ENCODE measurements at regions not wholly inside any gene's neighbourhood (a gene's known extent, or its start where the extent isn't known, plus 50 kb on each side); places are given as distances from the start of the nearest gene placed in this dataset.
"Not testable (repeated sequence)": the region's sequence is repeated elsewhere in the genome, so short reads cannot be mapped to it uniquely, and the experiment has no call there.

- H3K9me3 Mint-ChIP-seq, result peaks cover 53 to 55% of the 10 kb centered on the region in 2 experiments
- Histone ChIP-seq H4K20me1 (ENCODE audit: control insufficient read depth, insufficient read depth, insufficient read length) (no peaks in the 10 kb centered on the region), H3K18ac (ENCODE audit: insufficient read length, low read depth, low read length) (no peak overlapping the region), H3K79me1 (ENCODE audit: insufficient read depth, low read depth, low read length, poor library complexity, severe bottlenecking) (no peaks in the 10 kb centered on the region), H2AFZ (ENCODE audit: low read length) (no peak overlapping the region), H3K4me1 (ENCODE audit: insufficient read depth, low read length) (no peaks in the 10 kb centered on the region), H3K56ac (ENCODE audit: insufficient read length, low read depth, low read length) (no peak overlapping the region), H3K27me3 (ENCODE audit: insufficient read depth, low read length) (no peaks in the 10 kb centered on the region), H4K5ac (ENCODE audit: insufficient read length, low read depth, low read length) (no peak overlapping the region), H2BK5ac (ENCODE audit: insufficient read length, low read length) (no peak overlapping the region), H4K91ac (ENCODE audit: insufficient read length, low read depth, low read length) (no peak overlapping the region), H3K79me2 (ENCODE audit: insufficient read depth, low read length) (no peaks in the 10 kb centered on the region), H3K9ac (ENCODE audit: extremely low read depth, insufficient read length, low read length) (no peak overlapping the region), H2BK15ac (ENCODE audit: low read depth, low read length) (no peak overlapping the region), H2BK120ac (ENCODE audit: low read depth, low read length, poor library complexity, severe bottlenecking) (no peak overlapping the region), H3K27ac (ENCODE audit: insufficient read length, low read depth, low read length) (no peak overlapping the region), H4K8ac (replicated peaks; ENCODE audit: insufficient read length, low read depth, low read length) (no peak overlapping the region), H3K4ac (ENCODE audit: low read depth, low read length) (no peak overlapping the region), H2BK20ac (ENCODE audit: low read depth, low read length, poor library complexity, severe bottlenecking) (no peak overlapping the region), H3K23ac (ENCODE audit: insufficient read length, low read depth, low read length) (no peak overlapping the region), H2AK5ac (ENCODE audit: insufficient read length, low read length) (no peak overlapping the region), H3K9me3 (ENCODE audit: control insufficient read depth, low read depth, low read length) (peaks cover 21% of the 10 kb centered on the region), H2BK12ac (ENCODE audit: insufficient read length, low read depth, low read length) (no peak overlapping the region), H3K14ac (ENCODE audit: insufficient read depth, low read length) (no peak overlapping the region), H3K4me2 (ENCODE audit: insufficient read depth, insufficient read length, low read length) (no peak overlapping the region), H3K23me2 (ENCODE audit: insufficient read length, low read depth, low read length, poor library complexity, severe bottlenecking) (no peaks in the 10 kb centered on the region), H3T11ph (ENCODE audit: low read length) (no peak overlapping the region)
- peaks cover 18 to 61% (median 29%) of the 10 kb centered on the region in 3 experiments for H3K36me3 Mint-ChIP-seq (ENCODE audit: insufficient read depth in 1 of 3, low read depth in 3 of 3)
- H3K4me3 Mint-ChIP-seq, result no peak overlapping the region
- no peak for TF ChIP-seq CTCF (conservative IDR thresholded peaks at IDR 0.05)
- H3K27ac Mint-ChIP-seq, result no peak overlapping the region
- peaks cover 0 to 3% of the 10 kb centered on the region in 2 experiments; a peak in 1 of 4 replicates for H3K4me1 Mint-ChIP-seq
- no peak for DNase-seq
- no CpG with 5 or more reads among the region's 2 CpGs for WGBS (ENCODE audit: extremely low coverage, insufficient read length, low lambda C conversion rate)
- H3K27me3 Mint-ChIP-seq (ENCODE audit: low read depth), result no peaks in the 10 kb centered on the region
These were observed 447.9 kb downstream of the SPATA31D1 start for GRCh38 chr9:82436475-82436874.

DNA sequence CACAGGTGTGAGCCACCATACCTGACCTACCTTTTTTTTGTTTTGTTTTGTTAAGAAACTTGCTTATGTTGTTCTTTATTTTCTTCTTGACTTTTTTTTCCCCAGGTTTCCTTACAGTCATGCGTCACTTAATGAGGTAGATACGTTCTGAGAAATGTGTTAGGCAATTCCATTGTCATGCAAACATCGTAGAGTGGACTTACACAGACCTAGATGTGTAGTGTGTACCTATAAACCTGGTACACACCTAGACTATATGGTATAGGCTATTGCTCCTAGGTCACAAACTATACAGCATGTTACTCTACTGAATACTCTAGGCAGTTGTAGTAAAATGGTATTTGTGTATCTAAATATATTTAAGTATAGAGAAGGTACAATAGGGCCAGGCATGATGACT, 448.6 kb downstream of the SPATA31D1 start:
- H4K91ac ChIP-seq (ENCODE audit: insufficient read length, low read depth, low read length); H3K4me1 ChIP-seq (ENCODE audit: insufficient read depth, low read length); H3K4ac ChIP-seq (ENCODE audit: low read depth, low read length); H2BK20ac ChIP-seq (ENCODE audit: low read depth, low read length, poor library complexity, severe bottlenecking); H4K8ac ChIP-seq (replicated peaks; ENCODE audit: insufficient read length, low read depth, low read length); H3K23ac ChIP-seq (ENCODE audit: insufficient read length, low read depth, low read length); H3K27ac Mint-ChIP-seq; DNase-seq; H4K20me1 ChIP-seq (ENCODE audit: control insufficient read depth, insufficient read depth, insufficient read length); H3K14ac ChIP-seq (ENCODE audit: insufficient read depth, low read length); H2AK5ac ChIP-seq (ENCODE audit: insufficient read length, low read length); H4K5ac ChIP-seq (ENCODE audit: insufficient read length, low read depth, low read length); H3K27me3 ChIP-seq (ENCODE audit: insufficient read depth, low read length); H2BK120ac ChIP-seq (ENCODE audit: low read depth, low read length, poor library complexity, severe bottlenecking); H3K4me2 ChIP-seq (ENCODE audit: insufficient read depth, insufficient read length, low read length); H3K18ac ChIP-seq (ENCODE audit: insufficient read length, low read depth, low read length); H3K27me3 Mint-ChIP-seq (ENCODE audit: low read depth); H3K4me1 Mint-ChIP-seq; H2BK12ac ChIP-seq (ENCODE audit: insufficient read length, low read depth, low read length); H3T11ph ChIP-seq (ENCODE audit: low read length); H3K9ac ChIP-seq (ENCODE audit: extremely low read depth, insufficient read length, low read length); H3K4me3 Mint-ChIP-seq; H2BK5ac ChIP-seq (ENCODE audit: insufficient read length, low read length); H3K56ac ChIP-seq (ENCODE audit: insufficient read length, low read depth, low read length); H3K23me2 ChIP-seq (ENCODE audit: insufficient read length, low read depth, low read length, poor library complexity, severe bottlenecking); H2AFZ ChIP-seq (ENCODE audit: low read length); H2BK15ac ChIP-seq (ENCODE audit: low read depth, low read length); H3K27ac ChIP-seq (ENCODE audit: insufficient read length, low read depth, low read length); H3K79me2 ChIP-seq (ENCODE audit: insufficient read depth, low read length); H3K79me1 ChIP-seq (ENCODE audit: insufficient read depth, low read depth, low read length, poor library complexity, severe bottlenecking): not testable (repeated sequence)
- peaks cover 55 to 59% of the 10 kb centered on the region in 2 experiments for H3K9me3 Mint-ChIP-seq
- WGBS (ENCODE audit: extremely low coverage, insufficient read length, low lambda C conversion rate), result no CpG with 5 or more reads among the region's 3 CpGs
- peaks cover 20 to 62% (median 31%) of the 10 kb centered on the region in 3 experiments for H3K36me3 Mint-ChIP-seq (ENCODE audit: insufficient read depth in 1 of 3, low read depth in 3 of 3)
- H3K9me3 ChIP-seq (ENCODE audit: control insufficient read depth, low read depth, low read length), result peaks cover 27% of the 10 kb centered on the region
